ENCODE measurements at regions not wholly inside any gene's neighbourhood (a gene's known extent, or its start where the extent isn't known, plus 50 kb on each side); places are given as distances from the start of the nearest gene placed in this dataset.

GRCh38 chr5:35477911-35478310 is 139.8 kb upstream of the SPEF2 start:
- no peak for DNase-seq (ENCODE audit: low spot score)

DNA sequence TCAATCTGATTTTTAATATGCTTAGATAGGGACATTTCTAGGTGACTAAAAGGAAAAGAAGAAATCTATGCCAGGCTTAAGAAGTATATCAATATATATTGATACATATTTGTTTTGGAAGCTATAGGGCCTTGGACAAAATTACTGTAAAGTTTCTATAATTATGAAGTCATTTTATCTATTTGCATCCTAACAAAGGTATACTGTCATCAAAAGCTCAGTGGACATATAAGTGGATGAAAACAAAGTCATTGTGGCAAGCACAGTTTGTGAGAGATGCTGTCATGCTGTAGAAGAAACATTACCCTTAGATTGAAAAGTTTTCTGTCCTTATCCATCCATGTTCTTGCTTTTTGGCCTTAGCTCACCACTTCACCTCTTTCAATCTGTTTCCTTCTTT is 140.3 kb upstream of the SPEF2 start:
- no peak for DNase-seq (ENCODE audit: low spot score)

DNA sequence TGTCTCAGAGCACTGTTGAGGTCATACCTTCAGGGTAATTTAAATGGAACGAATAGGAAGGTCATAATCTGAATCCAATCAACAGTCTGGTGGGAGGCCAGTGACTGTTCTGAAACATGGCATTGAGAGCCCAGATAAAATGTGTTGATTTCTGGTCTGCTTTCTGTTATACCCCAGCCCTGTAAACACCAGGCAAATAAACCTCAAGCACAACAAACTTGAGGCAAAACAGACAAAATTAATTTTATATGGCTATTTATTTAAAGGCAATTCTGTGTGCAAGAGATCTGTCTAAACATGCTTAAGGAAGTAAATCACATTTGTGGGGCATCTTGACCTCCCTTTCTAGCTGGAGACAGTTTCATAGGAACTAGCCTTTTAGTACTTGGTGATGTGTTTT is 140.9 kb upstream of the SPEF2 start:
- no peak for DNase-seq (ENCODE audit: low spot score)

- no peak for DNase-seq (ENCODE audit: low spot score)
These were observed 141.6 kb upstream of the SPEF2 start for GRCh38 chr5:35476036-35476435.

DNA sequence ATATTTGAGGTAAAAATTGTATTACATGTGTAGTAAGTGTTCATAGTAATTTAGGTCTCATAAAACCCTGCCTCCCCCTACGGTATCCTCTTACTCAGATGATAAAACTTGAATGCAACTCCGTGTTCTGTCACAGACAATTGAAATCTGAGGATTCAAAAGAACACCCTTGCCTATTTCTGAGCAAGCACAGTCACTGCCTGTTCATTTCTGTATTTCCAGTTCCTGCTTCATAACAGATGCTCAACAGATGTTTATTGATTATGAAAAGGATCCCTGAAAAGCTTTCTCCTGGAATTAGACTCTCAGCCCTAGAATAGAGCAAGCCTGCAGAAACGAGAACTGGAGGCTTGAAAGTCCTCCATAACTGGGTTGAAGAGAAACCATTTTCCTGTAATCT is 144.1 kb upstream of the SPEF2 start:
- DNase-seq (ENCODE audit: low spot score), result no peak

DNA sequence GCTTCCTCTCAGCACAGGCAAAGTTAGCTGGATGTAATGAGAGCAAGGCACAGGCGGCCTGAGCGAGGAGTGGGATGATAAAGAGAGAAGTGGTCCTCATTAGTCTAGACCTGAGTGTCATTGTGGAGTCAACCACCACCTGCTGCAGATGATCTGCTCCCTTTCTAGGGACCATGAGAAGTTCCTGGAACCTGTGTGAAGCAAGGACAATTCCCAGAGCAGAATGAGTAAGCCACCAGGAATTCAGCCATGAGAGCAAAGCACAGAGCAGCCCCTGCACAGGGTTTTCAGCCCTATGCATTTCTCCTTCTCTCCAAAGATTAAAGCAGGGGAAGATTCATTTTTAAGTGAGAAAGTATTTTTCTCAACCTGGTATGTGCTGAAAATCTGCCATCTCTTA is 146.8 kb upstream of the SPEF2 start:
- no peak for DNase-seq (ENCODE audit: low spot score)

DNA sequence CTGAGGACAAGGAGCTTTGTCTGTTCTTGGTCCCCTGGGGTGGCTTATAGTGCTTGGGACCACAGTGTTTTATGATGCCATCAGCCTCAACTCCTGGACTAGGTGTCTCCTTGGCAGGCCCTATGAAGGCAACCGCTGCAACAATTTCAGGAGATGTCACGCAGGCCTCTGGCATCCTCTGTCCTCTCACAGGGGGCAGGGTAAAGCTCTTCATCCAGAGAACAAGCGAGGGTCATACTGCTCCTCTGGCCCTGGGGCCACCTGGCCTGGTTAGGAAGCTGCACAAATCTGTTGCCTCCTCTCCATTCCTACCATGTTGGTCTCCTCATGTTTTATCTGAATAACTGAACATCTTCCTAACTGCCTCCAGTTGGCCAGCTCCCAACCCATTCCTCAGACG is 148.9 kb upstream of the SPEF2 start:
- DNase-seq (ENCODE audit: low spot score), result no peak

DNA sequence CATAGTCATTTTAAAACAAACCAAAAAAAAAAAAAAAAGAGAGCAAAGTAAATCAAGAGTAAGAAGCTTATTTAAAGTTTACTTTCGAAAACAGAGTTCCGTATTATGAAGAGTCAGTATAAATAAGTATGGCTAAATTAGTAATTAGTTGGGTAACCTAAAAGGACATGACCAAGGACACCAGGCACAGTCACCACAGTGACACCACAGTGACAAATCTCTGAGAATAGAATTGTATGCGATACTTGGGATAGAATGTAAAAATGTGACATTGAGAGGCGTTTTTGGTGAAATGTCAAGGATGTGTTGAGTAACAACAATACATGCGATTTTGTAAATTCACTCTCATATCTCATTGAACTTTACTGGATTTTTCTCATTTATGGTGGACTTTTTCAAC is 150.9 kb upstream of the SPEF2 start:
- no peak for DNase-seq (ENCODE audit: low spot score)

GRCh38 chr5:35464757-35465156 is 152.9 kb upstream of the SPEF2 start:
- no peak for DNase-seq (ENCODE audit: low spot score)

GRCh38 chr5:35461530-35461929 is 156.1 kb upstream of the SPEF2 start:
- no peak for DNase-seq (ENCODE audit: low spot score)

- DNase-seq (ENCODE audit: low spot score), result no peak
These were observed 158.8 kb upstream of the SPEF2 start for GRCh38 chr5:35458824-35459207.

DNA sequence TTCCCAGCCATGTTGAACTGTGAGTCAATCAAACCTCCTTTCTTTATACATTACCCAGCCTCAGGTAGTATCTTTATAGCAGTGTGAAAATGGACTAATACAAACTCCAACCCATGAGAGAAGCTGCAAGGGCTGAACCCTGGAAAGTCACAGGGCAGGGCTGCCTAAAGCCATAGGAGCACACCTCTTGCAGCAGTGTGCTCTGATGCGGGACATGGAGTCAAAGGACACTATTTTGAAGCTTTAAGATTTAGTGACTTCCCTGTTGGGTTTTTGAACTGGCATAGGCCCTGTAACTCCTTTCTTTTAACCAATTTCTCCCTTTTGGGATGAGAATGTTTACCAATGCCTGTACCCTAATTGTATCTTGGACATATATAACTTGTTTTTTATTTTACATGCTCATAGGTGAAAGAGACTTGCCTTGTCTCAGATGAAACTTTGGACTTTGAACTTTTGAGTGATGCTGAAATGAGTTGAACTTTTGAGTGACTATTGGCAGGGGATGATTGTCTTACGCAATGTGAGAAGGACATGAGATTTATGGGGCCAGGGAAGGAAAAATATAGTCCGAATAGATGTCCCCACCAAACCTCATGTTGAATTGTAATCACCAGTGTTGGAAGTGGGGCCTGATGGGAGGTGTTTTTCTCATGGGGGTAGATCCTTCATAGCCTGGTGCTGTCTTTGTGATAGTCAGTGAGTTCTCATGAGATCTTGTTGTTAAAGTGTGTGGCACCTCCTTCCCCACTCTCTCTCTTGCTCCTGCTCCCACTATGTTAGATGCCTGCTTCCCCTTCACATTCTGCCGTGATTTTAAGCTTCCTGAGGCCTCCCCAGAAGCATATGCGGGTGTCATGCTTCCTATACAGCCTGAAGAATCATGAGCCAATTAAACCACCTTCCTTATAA is 159.5 kb upstream of the SPEF2 start:
- no peak for DNase-seq (ENCODE audit: low spot score)

DNA sequence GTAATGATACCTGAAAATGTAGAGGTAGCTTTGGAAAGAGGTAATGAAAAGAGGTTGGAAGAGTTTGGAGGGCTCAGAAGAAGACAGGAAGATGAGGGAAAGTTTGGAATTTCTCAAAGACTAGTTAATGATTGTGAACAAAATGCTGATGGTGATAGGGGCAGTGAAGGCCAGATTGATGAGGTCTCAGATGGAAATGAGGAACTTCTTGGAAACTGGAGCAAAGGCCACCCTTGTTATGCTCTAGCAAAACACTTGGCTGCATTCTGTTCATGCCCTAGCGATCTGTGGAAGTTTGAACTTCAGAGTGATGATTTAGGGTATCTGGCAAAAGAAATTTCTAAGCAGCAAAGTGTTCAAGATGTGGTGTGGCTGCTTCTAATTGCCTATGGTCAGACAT is 161.2 kb upstream of the SPEF2 start:
- DNase-seq (ENCODE audit: low spot score), result no peak

GRCh38 chr5:35454011-35454525 is 163.6 kb upstream of the SPEF2 start:
- DNase-seq (ENCODE audit: low spot score), result no peak

- no peak for DNase-seq (ENCODE audit: low spot score)
These were observed 173.7 kb upstream of the SPEF2 start for GRCh38 chr5:35443803-35444595.

GRCh38 chr5:35442885-35443639 is 174.6 kb upstream of the SPEF2 start:
- no peak for DNase-seq (ENCODE audit: low spot score)

- no peak for DNase-seq (ENCODE audit: low spot score)
These were observed 177.3 kb upstream of the SPEF2 start for GRCh38 chr5:35440409-35440808.

GRCh38 chr5:35438786-35439185 is 178.9 kb upstream of the SPEF2 start:
- no peak for DNase-seq (ENCODE audit: low spot score)

GRCh38 chr5:35438288-35438687 is 179.4 kb upstream of the SPEF2 start:
- DNase-seq (ENCODE audit: low spot score), result no peak

DNA sequence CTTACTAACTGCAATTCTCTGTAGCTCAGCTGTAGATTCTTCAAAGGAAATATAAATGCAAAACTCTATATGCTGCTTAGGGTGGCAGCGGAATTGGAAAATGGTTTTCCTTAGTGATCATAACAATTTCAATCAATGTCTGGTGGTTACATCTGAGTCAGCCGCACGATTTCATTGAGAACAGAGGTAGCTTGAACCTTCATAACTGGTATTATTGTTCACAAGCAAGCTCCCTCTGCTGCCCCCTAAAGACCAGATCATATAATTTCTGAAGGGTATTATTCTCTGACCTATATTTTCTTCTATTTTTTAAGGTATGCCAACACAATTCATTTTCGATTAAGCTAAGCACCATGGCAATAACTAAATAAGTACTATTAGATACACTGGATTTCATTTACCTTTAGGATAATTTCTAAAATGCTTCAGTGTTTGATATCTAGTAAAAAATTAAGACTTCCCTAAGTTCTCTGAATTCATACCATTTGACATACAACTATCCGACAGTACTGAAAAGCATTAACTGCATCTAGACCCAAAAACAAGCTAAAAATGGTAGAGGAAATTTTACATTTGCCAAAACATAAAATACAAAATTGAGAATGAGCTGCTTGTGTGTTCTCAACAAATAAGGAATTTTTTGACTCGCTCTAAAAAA is 181.1 kb upstream of the SPEF2 start:
- DNase-seq (ENCODE audit: low spot score), result no peak

- DNase-seq (ENCODE audit: low spot score), result no peak
These were observed 187.1 kb upstream of the SPEF2 start for GRCh38 chr5:35430381-35431162.

All from hepatic stellate cell (primary cell).